H1 (cell line): ENCODE measurements at regions not wholly inside any gene's neighbourhood (a gene's known extent, or its start where the extent isn't known, plus 50 kb on each side); places are given as distances from the start of the nearest gene placed in this dataset.

ENCODE experiments used
- CTCF ChIA-PET: fragments of 300-600 bp; sonication (Branson Sonifier 250); formaldehyde crosslinking; loops from one replicate; lab custom pipeline; 2021; ENCODE audit not compliant: partially characterized antibody; lab: Charles Lee
- POLR2A ChIA-PET: fragments of 300-600 bp; sonication (Branson Sonifier 250); formaldehyde crosslinking; loops from one replicate; lab custom pipeline; 2021; ENCODE audit warnings: inconsistent platforms; ENCODE audit not compliant: partially characterized antibody; lab: Charles Lee
- DNase-seq, 2 experiments: peaks; one replicate each; pipeline versions ENCODE4 v3.0.0 to v3.0.0-alpha.2; 2010 to 2022; ENCODE audit warnings: low spot score in 2 of 2, low read depth in 1 of 2, mixed read lengths in 1 of 2
- FAIRE-seq: peaks from 2 replicates; lab custom pipeline; 2011; peaks lifted over from hg19 to GRCh38; lab: Jason Lieb, UNC
- H2AFZ ChIP-seq: 2 replicates; pipeline ENCODE4 v1.8.1; 2012; ENCODE audit warnings: low read length, inconsistent platforms
- H2AK5ac ChIP-seq: 2 replicates; pipeline ENCODE4 v1.6.1; 2013; ENCODE audit warnings: low read depth, low read length
- H2BK120ac ChIP-seq: replicated peaks from 2 replicates; pipeline ENCODE3; 2013; ENCODE audit warnings: low read depth, low read length, inconsistent platforms
- H2BK12ac ChIP-seq: 2 replicates; pipeline ENCODE4 v1.6.1; 2013; ENCODE audit warnings: low read depth, low read length
- H2BK15ac ChIP-seq: 2 replicates; pipeline ENCODE4 v1.6.1; 2013; ENCODE audit warnings: low read length
- H2BK20ac ChIP-seq: 2 replicates; pipeline ENCODE4 v1.6.1; 2013; ENCODE audit warnings: low read length
- H2BK5ac ChIP-seq: 2 replicates; pipeline ENCODE4 v1.6.1; 2013; ENCODE audit warnings: low read depth, low read length
- H3K14ac ChIP-seq: 2 replicates; pipeline ENCODE4 v1.6.1; 2013; ENCODE audit warnings: inconsistent platforms; ENCODE audit not compliant: insufficient read length
- H3K18ac ChIP-seq: 2 replicates; pipeline ENCODE4 v1.6.1; 2013; ENCODE audit warnings: low read length; ENCODE audit errors: extremely low read depth
- H3K23ac ChIP-seq: 2 replicates; pipeline ENCODE4 v1.6.1; 2013; ENCODE audit warnings: inconsistent platforms; ENCODE audit not compliant: insufficient read length
- H3K23me2 ChIP-seq: 2 replicates; pipeline ENCODE4 v1.6.1; 2013; ENCODE audit warnings: low read depth, low read length
- H3K27ac ChIP-seq: 2 replicates; pipeline ENCODE4 v1.6.1; 2011; ENCODE audit warnings: low read depth, low read length, inconsistent platforms
- H3K27me3 ChIP-seq, 4 experiments: replicated peaks in 1 of 4; 1 replicate in 1 of 4; 2 replicates in 3 of 4; pipeline versions ENCODE4 v1.6.1 to v1.8.1; 2011 to 2013; ENCODE audit warnings: low read length in 3 of 4, mild to moderate bottlenecking in 3 of 4, inconsistent platforms in 2 of 4, mixed read lengths in 2 of 4, moderate library complexity in 1 of 4; ENCODE audit not compliant: control insufficient read depth in 3 of 4, insufficient read depth in 3 of 4; ENCODE audit errors: extremely low read depth in 1 of 4
- H3K36me3 ChIP-seq, 4 experiments: 2 replicates each; pipeline versions ENCODE4 v1.6.1 to v1.8.1; 2011 to 2013; ENCODE audit warnings: mild to moderate bottlenecking in 4 of 4, low read length in 3 of 4, moderate library complexity in 2 of 4, control low read depth in 1 of 4, inconsistent platforms in 1 of 4; ENCODE audit not compliant: insufficient read depth in 4 of 4, control insufficient read depth in 2 of 4
- H3K4ac ChIP-seq: replicated peaks from 2 replicates; pipeline ENCODE3; 2013; ENCODE audit warnings: low read length, low read depth, mixed read lengths, inconsistent platforms; ENCODE audit not compliant: insufficient read length
- H3K4me1 ChIP-seq, 4 experiments: replicated peaks in 1 of 4; 1 replicate in 1 of 4; 2 replicates in 3 of 4; pipeline versions ENCODE4 v1.6.1 to v1.8.1; 2011 to 2013; ENCODE audit warnings: low read length in 3 of 4, inconsistent platforms in 2 of 4, mixed read lengths in 1 of 4; ENCODE audit not compliant: insufficient read depth in 4 of 4, control insufficient read depth in 3 of 4
- H3K4me2 ChIP-seq, 2 experiments: 2 replicates each; pipeline versions ENCODE4 v1.6.1 to v1.8.1; 2011 to 2013; ENCODE audit warnings: low read depth in 2 of 2, low read length in 2 of 2, control low read depth in 1 of 2, inconsistent platforms in 1 of 2, mild to moderate bottlenecking in 1 of 2; ENCODE audit not compliant: insufficient read depth in 1 of 2
- H3K4me3 ChIP-seq, 4 experiments: fragments of 200-600, 300-600 bp in 1 of 4; sonication (generic), shearing (Covaris generic), sonication (Bioruptor Twin) in 1 of 4; 2 replicates each; pipeline versions ENCODE4 v1.5.1 to v1.8.1; 2011 to 2016; ENCODE audit warnings: low read length in 4 of 4, low read depth in 3 of 4, control low read depth in 2 of 4, inconsistent platforms in 2 of 4, mild to moderate bottlenecking in 2 of 4, mixed read lengths in 1 of 4, moderate library complexity in 1 of 4; ENCODE audit not compliant: insufficient read depth in 2 of 4; ENCODE audit errors: extremely low read depth in 1 of 4
- H3K56ac ChIP-seq: replicated peaks from 2 replicates; pipeline ENCODE3; 2013; ENCODE audit warnings: low read depth, mild to moderate bottlenecking, mixed read lengths, low read length, inconsistent platforms; ENCODE audit not compliant: insufficient read length
- H3K79me1 ChIP-seq: 2 replicates; pipeline ENCODE4 v1.6.1; 2013; ENCODE audit warnings: low read depth, low read length, control low read depth
- H3K79me2 ChIP-seq, 2 experiments: 2 replicates each; pipeline versions ENCODE4 v1.6.1 to v1.8.1; 2012 to 2013; ENCODE audit warnings: low read length in 2 of 2, mild to moderate bottlenecking in 2 of 2, inconsistent platforms in 1 of 2; ENCODE audit not compliant: insufficient read depth in 2 of 2, control insufficient read depth in 1 of 2
- H3K9ac ChIP-seq, 4 experiments: replicated peaks in 1 of 4; 1 replicate in 1 of 4; 2 replicates in 3 of 4; pipeline versions ENCODE4 v1.6.1 to v1.8.1; 2011 to 2013; ENCODE audit warnings: low read depth in 3 of 4, low read length in 3 of 4, control low read depth in 2 of 4, mild to moderate bottlenecking in 2 of 4, moderate library complexity in 2 of 4, inconsistent platforms in 1 of 4; ENCODE audit errors: extremely low read depth in 1 of 4
- H3K9me3 ChIP-seq, 2 experiments: 2 replicates each; pipeline versions ENCODE4 v1.6.1 to v1.8.1; 2012 to 2013; ENCODE audit warnings: mild to moderate bottlenecking in 2 of 2, moderate library complexity in 2 of 2, control low read depth in 1 of 2, inconsistent platforms in 1 of 2, low read depth in 1 of 2, low read length in 1 of 2, mixed read lengths in 1 of 2; ENCODE audit not compliant: insufficient read depth in 2 of 2
- H4K20me1 ChIP-seq, 2 experiments: replicated peaks in 1 of 2; 2 replicates each; pipeline versions ENCODE3 to v1.8.1; 2011 to 2013; ENCODE audit warnings: inconsistent platforms in 2 of 2, low read length in 2 of 2, mild to moderate bottlenecking in 1 of 2; ENCODE audit not compliant: insufficient read depth in 2 of 2, control insufficient read depth in 1 of 2
- H4K5ac ChIP-seq: 2 replicates; pipeline ENCODE4 v1.6.1; 2013; ENCODE audit warnings: low read length, low read depth, mixed read lengths, inconsistent platforms; ENCODE audit not compliant: insufficient read length
- H4K8ac ChIP-seq: 2 replicates; pipeline ENCODE4 v1.8.0; 2013; ENCODE audit warnings: mild to moderate bottlenecking, moderate library complexity, low read length, inconsistent platforms; ENCODE audit not compliant: insufficient read depth; ENCODE audit errors: extremely low read depth
- H4K91ac ChIP-seq: replicated peaks from 2 replicates; pipeline ENCODE3; 2013; ENCODE audit warnings: low read length, mixed read lengths, inconsistent platforms; ENCODE audit not compliant: insufficient read length
- CEBPB ChIP-seq: IDR thresholded peaks from 2 replicates; pipeline ENCODE4 v1.6.1; 2012; ENCODE audit warnings: low read depth, low read length
- EZH2 ChIP-seq: fragments of 200-600 bp; sonication (generic); IDR thresholded peaks from 2 replicates; pipeline ENCODE4 v1.7.1; 2012; ENCODE audit warnings: low read depth, mild to moderate bottlenecking, moderate library complexity, low read length, inconsistent platforms; ENCODE audit not compliant: severe bottlenecking
- HDAC6 ChIP-seq: IDR thresholded peaks from one replicate; pipeline ENCODE4 v1.7.1; 2012; ENCODE audit warnings: low read depth, mild to moderate bottlenecking, inconsistent platforms, low read length, moderate library complexity
- WGBS, 2 experiments: shearing (Covaris generic) in 1 of 2; methylation state at CpG; one replicate each; pipeline versions ENCODE4 v1.1.6 to v1.1.7; 2013 to 2015; ENCODE audit warnings: low lambda C conversion rate in 2 of 2, mixed read lengths in 2 of 2, inconsistent platforms in 1 of 2, low coverage in 1 of 2, missing lambda C conversion rate in 1 of 2; ENCODE audit not compliant: insufficient replicate concordance in 2 of 2, insufficient coverage in 1 of 2, insufficient read length in 1 of 2; ENCODE audit errors: extremely low coverage in 1 of 2, missing lambda C conversion rate in 1 of 2; 5-methylcytosine and 5-hydroxymethylcytosine counted together

GRCh38 chr13:73729046-73729445, 405.2 kb downstream of the KLF12 start:
- no peak overlapping the region for H3K4ac ChIP-seq
- H2AK5ac ChIP-seq: no peak overlapping the region
- no peak overlapping the region for H2BK15ac ChIP-seq
- H3K23ac ChIP-seq: no peak overlapping the region
- H3K27ac ChIP-seq: no peak overlapping the region
- H2BK120ac ChIP-seq: no peak overlapping the region
- no peaks in the 10 kb centered on the region for H3K79me1 ChIP-seq
- POLR2A ChIA-PET: no interaction called here
- H4K5ac ChIP-seq: no peak overlapping the region
- no peak overlapping the region for H2BK12ac ChIP-seq
- no peak overlapping the region for H3K56ac ChIP-seq
- no peak overlapping the region for H2AFZ ChIP-seq
- H2BK5ac ChIP-seq: no peak overlapping the region
- no peak overlapping the region for H3K4me2 ChIP-seq
- no peak overlapping the region for H3K14ac ChIP-seq
- H4K8ac ChIP-seq: no peak overlapping the region
- no peaks in the 10 kb centered on the region; a peak in 1 of 8 replicates for H3K36me3 ChIP-seq
- FAIRE-seq: no peak
- no peak overlapping the region for H3K18ac ChIP-seq
- CTCF ChIA-PET: interaction anchor here (1.3 to 1.5 kb wide), 3 partner anchors 8 to 24 kb away, joined by 3 to 4 read pairs (median 4); no protein-coding TSS in a partner anchor
- no peak overlapping the region for H2BK20ac ChIP-seq
- H3K27me3 ChIP-seq: no peaks in the 10 kb centered on the region; a peak in 1 of 7 replicates
- H3K79me2 ChIP-seq: no peaks in the 10 kb centered on the region
- H4K20me1 ChIP-seq: no peaks in the 10 kb centered on the region
- no peak for DNase-seq
- no peaks in the 10 kb centered on the region for H3K23me2 ChIP-seq
- no peak overlapping the region for H4K91ac ChIP-seq
- 85% methylated on average over 1 of the region's 1 CpG; no CpG with 5 or more reads in 1 of the 2 experiments for WGBS, 2 experiments
- H3K4me1 ChIP-seq: peaks cover 0 to 9% (median 1%) of the 10 kb centered on the region in 4 experiments; a peak in 2 of 7 replicates
- no peak overlapping the region for H3K4me3 ChIP-seq
- no peaks in the 10 kb centered on the region for H3K9me3 ChIP-seq
- TF ChIP-seq HDAC6 (no peak), CEBPB (no peak), EZH2 (no peak)
- H3K9ac ChIP-seq: no peak overlapping the region
